Testis (tissue), 2 donors: ENCODE measurements at regions not wholly inside any gene's neighbourhood (a gene's known extent, or its start where the extent isn't known, plus 50 kb on each side); places are given as distances from the start of the nearest gene placed in this dataset.

Experiments
- POLR2A ChIP-seq: fragments of 450-650 bp; IDR thresholded peaks from one replicate; pipeline ENCODE4 v1.6.1; 2017; ENCODE audit warnings: antibody characterized with exemption, mild to moderate bottlenecking, moderate library complexity
- TF ChIP-seq, protein P1 (sequence below), 3 experiments: fragments of 450-650 bp in 2 of 3; fragments of 200-600 bp in 1 of 3; sonication (generic) in 1 of 3; IDR thresholded peaks; one replicate each; pipeline ENCODE4 v1.5.1; 2016 to 2019; ENCODE audit warnings: antibody characterized with exemption in 3 of 3, mild to moderate bottlenecking in 2 of 3, moderate library complexity in 1 of 3

GRCh38 chr6:21754891-21755290, 161.3 kb downstream of the SOX4 start:
- TF ChIP-seq POLR2A, result no peak
- TF ChIP-seq, protein P1, sequence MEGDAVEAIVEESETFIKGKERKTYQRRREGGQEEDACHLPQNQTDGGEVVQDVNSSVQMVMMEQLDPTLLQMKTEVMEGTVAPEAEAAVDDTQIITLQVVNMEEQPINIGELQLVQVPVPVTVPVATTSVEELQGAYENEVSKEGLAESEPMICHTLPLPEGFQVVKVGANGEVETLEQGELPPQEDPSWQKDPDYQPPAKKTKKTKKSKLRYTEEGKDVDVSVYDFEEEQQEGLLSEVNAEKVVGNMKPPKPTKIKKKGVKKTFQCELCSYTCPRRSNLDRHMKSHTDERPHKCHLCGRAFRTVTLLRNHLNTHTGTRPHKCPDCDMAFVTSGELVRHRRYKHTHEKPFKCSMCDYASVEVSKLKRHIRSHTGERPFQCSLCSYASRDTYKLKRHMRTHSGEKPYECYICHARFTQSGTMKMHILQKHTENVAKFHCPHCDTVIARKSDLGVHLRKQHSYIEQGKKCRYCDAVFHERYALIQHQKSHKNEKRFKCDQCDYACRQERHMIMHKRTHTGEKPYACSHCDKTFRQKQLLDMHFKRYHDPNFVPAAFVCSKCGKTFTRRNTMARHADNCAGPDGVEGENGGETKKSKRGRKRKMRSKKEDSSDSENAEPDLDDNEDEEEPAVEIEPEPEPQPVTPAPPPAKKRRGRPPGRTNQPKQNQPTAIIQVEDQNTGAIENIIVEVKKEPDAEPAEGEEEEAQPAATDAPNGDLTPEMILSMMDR (IDR thresholded peaks at IDR 0.05), result no peak
